ENCODE measurements at regions not wholly inside any gene's neighbourhood (a gene's known extent, or its start where the extent isn't known, plus 50 kb on each side); places are given as distances from the start of the nearest gene placed in this dataset.

- no peaks in the 10 kb centered on the region for H3K9me3 ChIP-seq (ENCODE audit: low read length)
- no peaks in the 10 kb centered on the region for H3K4me1 ChIP-seq (ENCODE audit: insufficient read depth, low read length, severe bottlenecking)
- H4K20me1 ChIP-seq (ENCODE audit: insufficient read depth, low read length): no peaks in the 10 kb centered on the region
- H3K4me3 ChIP-seq (ENCODE audit: low read depth, low read length, poor library complexity, severe bottlenecking): no peak overlapping the region
- H3K9ac ChIP-seq (ENCODE audit: low read length): no peak overlapping the region
- H3K36me3 ChIP-seq (ENCODE audit: insufficient read depth, low read length): no peaks in the 10 kb centered on the region
- H3K27me3 ChIP-seq (ENCODE audit: insufficient read depth, low read length): no peaks in the 10 kb centered on the region
- H2AFZ ChIP-seq (ENCODE audit: low read length): no peak overlapping the region
- TF ChIP-seq EZH2 (IDR thresholded peaks at IDR 0.05; ENCODE audit: borderline replicate concordance, low read length) (no peak), CTCF (IDR thresholded peaks at IDR 0.05; ENCODE audit: low read length) (no peak)
- H3K27ac ChIP-seq (ENCODE audit: low read depth, low read length, poor library complexity, severe bottlenecking): no peak overlapping the region
- no peaks in the 10 kb centered on the region for H3F3A ChIP-seq (ENCODE audit: insufficient read depth, low read length)
- no peaks in the 10 kb centered on the region for H3K9me2 ChIP-seq (ENCODE audit: low read depth, low read length)
- H3K4me2 ChIP-seq (ENCODE audit: low read length): no peak overlapping the region
- H3K79me2 ChIP-seq (ENCODE audit: insufficient read depth, low read length): no peaks in the 10 kb centered on the region
Measured at GRCh38 chr1:233435622-233436021, 108.1 kb downstream of the MAP3K21 start.

GRCh38 chr1:233439721-233440120 lies 112.2 kb downstream of the MAP3K21 start:
- Histone ChIP-seq H2AFZ (ENCODE audit: low read length) (no peak overlapping the region), H3K9ac (ENCODE audit: low read length) (no peak overlapping the region), H3K4me2 (ENCODE audit: low read length) (no peak overlapping the region), H3K36me3 (ENCODE audit: insufficient read depth, low read length) (no peaks in the 10 kb centered on the region), H3K9me2 (ENCODE audit: low read depth, low read length) (no peaks in the 10 kb centered on the region), H3K4me1 (ENCODE audit: insufficient read depth, low read length, severe bottlenecking) (no peaks in the 10 kb centered on the region), H3K9me3 (ENCODE audit: low read length) (no peaks in the 10 kb centered on the region), H3K79me2 (ENCODE audit: insufficient read depth, low read length) (no peaks in the 10 kb centered on the region), H3F3A (ENCODE audit: insufficient read depth, low read length) (no peaks in the 10 kb centered on the region), H3K27ac (ENCODE audit: low read depth, low read length, poor library complexity, severe bottlenecking) (no peak overlapping the region), H3K27me3 (ENCODE audit: insufficient read depth, low read length) (no peaks in the 10 kb centered on the region), H4K20me1 (ENCODE audit: insufficient read depth, low read length) (no peaks in the 10 kb centered on the region), H3K4me3 (ENCODE audit: low read depth, low read length, poor library complexity, severe bottlenecking) (no peak overlapping the region)
- no peak for TF ChIP-seq CTCF (IDR thresholded peaks at IDR 0.05; ENCODE audit: low read length)

- Histone ChIP-seq H3K4me3 (ENCODE audit: low read depth, low read length, poor library complexity, severe bottlenecking) (no peak overlapping the region), H3K27ac (ENCODE audit: low read depth, low read length, poor library complexity, severe bottlenecking) (no peak overlapping the region)
Measured at GRCh38 chr1:233440951-233441401, 113.5 kb downstream of the MAP3K21 start.

More at GRCh38 chr1:233440951-233441401, 113.5 kb downstream of the MAP3K21 start:
- TF ChIP-seq EZH2 (IDR thresholded peaks at IDR 0.05; ENCODE audit: borderline replicate concordance, low read length): no peak
- peak; percentile 79 for TF ChIP-seq CTCF (IDR thresholded peaks at IDR 0.05; ENCODE audit: low read length)
- Histone ChIP-seq H3K79me2 (ENCODE audit: insufficient read depth, low read length) (no peaks in the 10 kb centered on the region), H3K9me3 (ENCODE audit: low read length) (no peaks in the 10 kb centered on the region), H3F3A (ENCODE audit: insufficient read depth, low read length) (no peaks in the 10 kb centered on the region), H3K9ac (ENCODE audit: low read length) (no peak overlapping the region), H3K9me2 (ENCODE audit: low read depth, low read length) (no peaks in the 10 kb centered on the region), H3K4me2 (ENCODE audit: low read length) (no peak overlapping the region), H3K4me1 (ENCODE audit: insufficient read depth, low read length, severe bottlenecking) (no peaks in the 10 kb centered on the region), H3K27me3 (ENCODE audit: insufficient read depth, low read length) (no peaks in the 10 kb centered on the region), H3K36me3 (ENCODE audit: insufficient read depth, low read length) (no peaks in the 10 kb centered on the region), H4K20me1 (ENCODE audit: insufficient read depth, low read length) (no peaks in the 10 kb centered on the region), H2AFZ (ENCODE audit: low read length) (no peak overlapping the region)
